ENCODE measurements at regions not wholly inside any gene's neighbourhood (a gene's known extent, or its start where the extent isn't known, plus 50 kb on each side); places are given as distances from the start of the nearest gene placed in this dataset.

DNA sequence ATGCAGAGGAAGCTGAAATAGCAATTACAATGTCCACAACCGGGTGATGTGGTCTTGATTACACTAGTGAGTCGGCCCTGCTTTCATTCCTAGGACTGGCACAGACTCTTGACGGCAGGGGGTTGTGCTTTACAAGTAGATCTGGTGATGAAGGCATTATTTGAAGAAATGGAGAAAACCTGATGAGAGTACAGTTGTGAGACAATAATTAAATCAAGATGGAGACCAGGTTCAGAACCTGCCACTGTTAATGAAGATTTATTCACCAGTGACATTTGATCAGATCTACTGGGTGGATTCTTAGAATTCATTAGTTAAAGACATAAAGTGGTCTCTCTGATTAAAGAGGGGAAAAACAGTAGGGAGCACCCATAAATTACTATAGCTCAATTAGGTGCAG lies 747.2 kb downstream of the STPG2 start:
- Mint-ChIP-seq H3K36me3 (ENCODE audit: low read depth) (no peaks in the 10 kb centered on the region), H3K27me3 (ENCODE audit: insufficient read depth, low read depth, poor library complexity) (no peaks in the 10 kb centered on the region), H3K27ac (no peak overlapping the region), H3K4me3 (no peak overlapping the region), H3K4me1 (no peaks in the 10 kb centered on the region), H3K9me3 (peaks cover 4% of the 10 kb centered on the region)
- no peaks in the 10 kb centered on the region for H3K79me2 ChIP-seq (replicated peaks; ENCODE audit: insufficient read depth)
- no peaks in the 10 kb centered on the region for H4K20me1 ChIP-seq (replicated peaks; ENCODE audit: insufficient read depth)
- no peak overlapping the region for H2AFZ ChIP-seq
- no peaks in the 10 kb centered on the region for H3F3A ChIP-seq (replicated peaks; ENCODE audit: low read depth)
- no peak overlapping the region for H3K4me3 ChIP-seq
- H3K27ac ChIP-seq (ENCODE audit: low read depth): no peak overlapping the region
- ATAC-seq (no peak), DNase-seq (ENCODE audit: low spot score) (no peak)
- TF ChIP-seq, protein P1, sequence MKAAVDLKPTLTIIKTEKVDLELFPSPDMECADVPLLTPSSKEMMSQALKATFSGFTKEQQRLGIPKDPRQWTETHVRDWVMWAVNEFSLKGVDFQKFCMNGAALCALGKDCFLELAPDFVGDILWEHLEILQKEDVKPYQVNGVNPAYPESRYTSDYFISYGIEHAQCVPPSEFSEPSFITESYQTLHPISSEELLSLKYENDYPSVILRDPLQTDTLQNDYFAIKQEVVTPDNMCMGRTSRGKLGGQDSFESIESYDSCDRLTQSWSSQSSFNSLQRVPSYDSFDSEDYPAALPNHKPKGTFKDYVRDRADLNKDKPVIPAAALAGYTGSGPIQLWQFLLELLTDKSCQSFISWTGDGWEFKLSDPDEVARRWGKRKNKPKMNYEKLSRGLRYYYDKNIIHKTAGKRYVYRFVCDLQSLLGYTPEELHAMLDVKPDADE (IDR thresholded peaks at IDR 0.05): no peak
- no peaks in the 10 kb centered on the region for H3K4me1 ChIP-seq (ENCODE audit: insufficient read depth)
- no peak overlapping the region for H3K4me2 ChIP-seq
- no peaks in the 10 kb centered on the region for H3K36me3 ChIP-seq (ENCODE audit: insufficient read depth)
- H3K9me2 ChIP-seq (ENCODE audit: insufficient read depth): peaks cover 3% of the 10 kb centered on the region; the same call in 1 of the 2 replicates
- no peaks in the 10 kb centered on the region for H3K27me3 ChIP-seq (ENCODE audit: insufficient read depth)

DNA sequence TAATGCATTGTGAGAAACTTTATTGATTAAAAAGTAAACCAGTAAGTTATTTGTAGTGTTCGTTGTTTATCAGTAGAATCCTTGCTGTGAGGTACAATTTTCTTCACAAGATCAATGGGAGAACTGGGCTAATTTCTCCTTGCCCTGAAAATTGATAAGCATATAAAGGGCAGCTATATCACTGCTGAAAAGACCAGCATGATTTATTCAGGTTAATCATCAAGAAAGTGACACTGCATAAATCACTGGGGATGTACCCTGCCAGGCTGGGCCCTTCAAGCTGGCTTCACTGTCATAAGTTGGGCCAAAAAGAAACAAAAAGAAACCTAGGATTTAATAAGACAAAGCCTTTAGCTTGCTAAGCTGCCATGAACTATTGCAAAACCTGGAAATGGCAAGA lies 746.7 kb downstream of the STPG2 start:
- no peak overlapping the region for H3K4me3 ChIP-seq
- TF ChIP-seq, protein P1 (IDR thresholded peaks at IDR 0.05): no peak
- no peak for TF ChIP-seq POLR2AphosphoS5 (IDR thresholded peaks at IDR 0.05; ENCODE audit: low read depth)
- TF ChIP-seq, protein P2, sequence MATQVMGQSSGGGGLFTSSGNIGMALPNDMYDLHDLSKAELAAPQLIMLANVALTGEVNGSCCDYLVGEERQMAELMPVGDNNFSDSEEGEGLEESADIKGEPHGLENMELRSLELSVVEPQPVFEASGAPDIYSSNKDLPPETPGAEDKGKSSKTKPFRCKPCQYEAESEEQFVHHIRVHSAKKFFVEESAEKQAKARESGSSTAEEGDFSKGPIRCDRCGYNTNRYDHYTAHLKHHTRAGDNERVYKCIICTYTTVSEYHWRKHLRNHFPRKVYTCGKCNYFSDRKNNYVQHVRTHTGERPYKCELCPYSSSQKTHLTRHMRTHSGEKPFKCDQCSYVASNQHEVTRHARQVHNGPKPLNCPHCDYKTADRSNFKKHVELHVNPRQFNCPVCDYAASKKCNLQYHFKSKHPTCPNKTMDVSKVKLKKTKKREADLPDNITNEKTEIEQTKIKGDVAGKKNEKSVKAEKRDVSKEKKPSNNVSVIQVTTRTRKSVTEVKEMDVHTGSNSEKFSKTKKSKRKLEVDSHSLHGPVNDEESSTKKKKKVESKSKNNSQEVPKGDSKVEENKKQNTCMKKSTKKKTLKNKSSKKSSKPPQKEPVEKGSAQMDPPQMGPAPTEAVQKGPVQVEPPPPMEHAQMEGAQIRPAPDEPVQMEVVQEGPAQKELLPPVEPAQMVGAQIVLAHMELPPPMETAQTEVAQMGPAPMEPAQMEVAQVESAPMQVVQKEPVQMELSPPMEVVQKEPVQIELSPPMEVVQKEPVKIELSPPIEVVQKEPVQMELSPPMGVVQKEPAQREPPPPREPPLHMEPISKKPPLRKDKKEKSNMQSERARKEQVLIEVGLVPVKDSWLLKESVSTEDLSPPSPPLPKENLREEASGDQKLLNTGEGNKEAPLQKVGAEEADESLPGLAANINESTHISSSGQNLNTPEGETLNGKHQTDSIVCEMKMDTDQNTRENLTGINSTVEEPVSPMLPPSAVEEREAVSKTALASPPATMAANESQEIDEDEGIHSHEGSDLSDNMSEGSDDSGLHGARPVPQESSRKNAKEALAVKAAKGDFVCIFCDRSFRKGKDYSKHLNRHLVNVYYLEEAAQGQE (IDR thresholded peaks at IDR 0.05; ENCODE audit: unreplicated experiment): no peak
- no peak for TF ChIP-seq ZNF331 (CRISPR knock-in tag; IDR thresholded peaks at IDR 0.05; ENCODE audit: low read depth)
- no peak for TF ChIP-seq STAT1 (IDR thresholded peaks at IDR 0.05; ENCODE audit: unreplicated experiment)
- no peak for TF ChIP-seq JUNB (IDR thresholded peaks at IDR 0.05; ENCODE audit: unreplicated experiment)
- TF ChIP-seq, protein P3, sequence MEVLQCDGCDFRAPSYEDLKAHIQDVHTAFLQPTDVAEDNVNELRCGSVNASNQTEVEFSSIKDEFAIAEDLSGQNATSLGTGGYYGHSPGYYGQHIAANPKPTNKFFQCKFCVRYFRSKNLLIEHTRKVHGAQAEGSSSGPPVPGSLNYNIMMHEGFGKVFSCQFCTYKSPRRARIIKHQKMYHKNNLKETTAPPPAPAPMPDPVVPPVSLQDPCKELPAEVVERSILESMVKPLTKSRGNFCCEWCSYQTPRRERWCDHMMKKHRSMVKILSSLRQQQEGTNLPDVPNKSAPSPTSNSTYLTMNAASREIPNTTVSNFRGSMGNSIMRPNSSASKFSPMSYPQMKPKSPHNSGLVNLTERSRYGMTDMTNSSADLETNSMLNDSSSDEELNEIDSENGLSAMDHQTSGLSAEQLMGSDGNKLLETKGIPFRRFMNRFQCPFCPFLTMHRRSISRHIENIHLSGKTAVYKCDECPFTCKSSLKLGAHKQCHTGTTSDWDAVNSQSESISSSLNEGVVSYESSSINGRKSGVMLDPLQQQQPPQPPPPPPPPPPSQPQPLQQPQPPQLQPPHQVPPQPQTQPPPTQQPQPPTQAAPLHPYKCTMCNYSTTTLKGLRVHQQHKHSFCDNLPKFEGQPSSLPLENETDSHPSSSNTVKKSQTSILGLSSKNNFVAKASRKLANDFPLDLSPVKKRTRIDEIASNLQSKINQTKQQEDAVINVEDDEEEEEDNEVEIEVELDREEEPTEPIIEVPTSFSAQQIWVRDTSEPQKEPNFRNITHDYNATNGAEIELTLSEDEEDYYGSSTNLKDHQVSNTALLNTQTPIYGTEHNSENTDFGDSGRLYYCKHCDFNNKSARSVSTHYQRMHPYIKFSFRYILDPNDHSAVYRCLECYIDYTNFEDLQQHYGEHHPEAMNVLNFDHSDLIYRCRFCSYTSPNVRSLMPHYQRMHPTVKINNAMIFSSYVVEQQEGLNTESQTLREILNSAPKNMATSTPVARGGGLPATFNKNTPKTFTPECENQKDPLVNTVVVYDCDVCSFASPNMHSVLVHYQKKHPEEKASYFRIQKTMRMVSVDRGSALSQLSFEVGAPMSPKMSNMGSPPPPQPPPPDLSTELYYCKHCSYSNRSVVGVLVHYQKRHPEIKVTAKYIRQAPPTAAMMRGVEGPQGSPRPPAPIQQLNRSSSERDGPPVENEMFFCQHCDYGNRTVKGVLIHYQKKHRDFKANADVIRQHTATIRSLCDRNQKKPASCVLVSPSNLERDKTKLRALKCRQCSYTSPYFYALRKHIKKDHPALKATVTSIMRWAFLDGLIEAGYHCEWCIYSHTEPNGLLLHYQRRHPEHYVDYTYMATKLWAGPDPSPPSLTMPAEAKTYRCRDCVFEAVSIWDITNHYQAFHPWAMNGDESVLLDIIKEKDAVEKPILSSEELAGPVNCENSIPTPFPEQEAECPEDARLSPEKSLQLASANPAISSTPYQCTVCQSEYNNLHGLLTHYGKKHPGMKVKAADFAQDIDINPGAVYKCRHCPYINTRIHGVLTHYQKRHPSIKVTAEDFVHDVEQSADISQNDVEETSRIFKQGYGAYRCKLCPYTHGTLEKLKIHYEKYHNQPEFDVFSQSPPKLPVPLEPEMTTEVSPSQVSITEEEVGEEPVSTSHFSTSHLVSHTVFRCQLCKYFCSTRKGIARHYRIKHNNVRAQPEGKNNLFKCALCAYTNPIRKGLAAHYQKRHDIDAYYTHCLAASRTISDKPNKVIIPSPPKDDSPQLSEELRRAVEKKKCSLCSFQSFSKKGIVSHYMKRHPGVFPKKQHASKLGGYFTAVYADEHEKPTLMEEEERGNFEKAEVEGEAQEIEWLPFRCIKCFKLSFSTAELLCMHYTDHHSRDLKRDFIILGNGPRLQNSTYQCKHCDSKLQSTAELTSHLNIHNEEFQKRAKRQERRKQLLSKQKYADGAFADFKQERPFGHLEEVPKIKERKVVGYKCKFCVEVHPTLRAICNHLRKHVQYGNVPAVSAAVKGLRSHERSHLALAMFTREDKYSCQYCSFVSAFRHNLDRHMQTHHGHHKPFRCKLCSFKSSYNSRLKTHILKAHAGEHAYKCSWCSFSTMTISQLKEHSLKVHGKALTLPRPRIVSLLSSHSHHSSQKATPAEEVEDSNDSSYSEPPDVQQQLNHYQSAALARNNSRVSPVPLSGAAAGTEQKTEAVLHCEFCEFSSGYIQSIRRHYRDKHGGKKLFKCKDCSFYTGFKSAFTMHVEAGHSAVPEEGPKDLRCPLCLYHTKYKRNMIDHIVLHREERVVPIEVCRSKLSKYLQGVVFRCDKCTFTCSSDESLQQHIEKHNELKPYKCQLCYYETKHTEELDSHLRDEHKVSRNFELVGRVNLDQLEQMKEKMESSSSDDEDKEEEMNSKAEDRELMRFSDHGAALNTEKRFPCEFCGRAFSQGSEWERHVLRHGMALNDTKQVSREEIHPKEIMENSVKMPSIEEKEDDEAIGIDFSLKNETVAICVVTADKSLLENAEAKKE (CRISPR knock-in tag; IDR thresholded peaks at IDR 0.05): no peak
- TF ChIP-seq CREB1 (CRISPR knock-in tag; IDR thresholded peaks at IDR 0.05; ENCODE audit: low read depth): no peak
- no peak for TF ChIP-seq ZNF114 (CRISPR knock-in tag; IDR thresholded peaks at IDR 0.05)
- ATAC-seq: no peak

More for the DNA sequence above, 746.7 kb downstream of the STPG2 start:
- Mint-ChIP-seq H3K27me3 (ENCODE audit: insufficient read depth, low read depth, poor library complexity) (no peaks in the 10 kb centered on the region), H3K4me3 (no peak overlapping the region), H3K27ac (no peak overlapping the region), H3K9me3 (peaks cover 5% of the 10 kb centered on the region), H3K36me3 (ENCODE audit: low read depth) (no peaks in the 10 kb centered on the region), H3K4me1 (no peaks in the 10 kb centered on the region)
- no peak overlapping the region for H3K27ac ChIP-seq (ENCODE audit: low read depth)
- H3K4me1 ChIP-seq (ENCODE audit: insufficient read depth): no peaks in the 10 kb centered on the region
- H3K36me3 ChIP-seq (ENCODE audit: insufficient read depth): no peaks in the 10 kb centered on the region
- DNase-seq (ENCODE audit: low spot score): no peak
- H3F3A ChIP-seq (replicated peaks; ENCODE audit: low read depth): no peaks in the 10 kb centered on the region
- no peak overlapping the region for H2AFZ ChIP-seq
- H3K4me2 ChIP-seq: no peak overlapping the region
- no peaks in the 10 kb centered on the region for H3K79me2 ChIP-seq (replicated peaks; ENCODE audit: insufficient read depth)
- peaks cover 3% of the 10 kb centered on the region; the same call in 1 of the 2 replicates for H3K9me2 ChIP-seq (ENCODE audit: insufficient read depth)
- H3K27me3 ChIP-seq (ENCODE audit: insufficient read depth): no peaks in the 10 kb centered on the region
- no peaks in the 10 kb centered on the region for H4K20me1 ChIP-seq (replicated peaks; ENCODE audit: insufficient read depth)

Measured in GM23338 (cell line).